Small intestine (tissue), 7 donors: ENCODE measurements at regions not wholly inside any gene's neighbourhood (a gene's known extent, or its start where the extent isn't known, plus 50 kb on each side); places are given as distances from the start of the nearest gene placed in this dataset.

Experiments
- DNase-seq, 2 donors: peaks; one replicate each; pipeline versions ENCODE4 v3.0.0 to v3.0.0-alpha.2; 2013
- FAIRE-seq: peaks from 2 replicates; lab custom pipeline; 2012; peaks lifted over from hg19 to GRCh38; lab: Jason Lieb, UNC
- H3K27ac ChIP-seq, 3 donors: one replicate each; pipeline ENCODE4 v1.5.1; 2013; ENCODE audit warnings: low read length in 2 of 3, mild to moderate bottlenecking in 2 of 3, control low read depth in 1 of 3, inconsistent platforms in 1 of 3, low read depth in 1 of 3, moderate library complexity in 1 of 3
- H3K27me3 ChIP-seq, 3 donors: one replicate each; pipeline ENCODE4 v1.6.1; 2013; ENCODE audit warnings: low read length in 3 of 3, inconsistent platforms in 1 of 3; ENCODE audit not compliant: control insufficient read depth in 3 of 3, insufficient read depth in 3 of 3
- H3K36me3 ChIP-seq, 3 donors: one replicate each; pipeline ENCODE4 v1.6.1; 2013; ENCODE audit warnings: low read length in 3 of 3, inconsistent platforms in 1 of 3, low read depth in 1 of 3, mild to moderate bottlenecking in 1 of 3, moderate library complexity in 1 of 3; ENCODE audit not compliant: control insufficient read depth in 3 of 3, insufficient read depth in 2 of 3
- H3K4me1 ChIP-seq, 3 donors: one replicate each; pipeline ENCODE4 v1.6.1; 2013; ENCODE audit warnings: low read length in 2 of 3, inconsistent platforms in 1 of 3, low read depth in 1 of 3, mild to moderate bottlenecking in 1 of 3, moderate library complexity in 1 of 3; ENCODE audit not compliant: control insufficient read depth in 3 of 3, insufficient read depth in 2 of 3
- H3K4me3 ChIP-seq, 3 donors: one replicate each; pipeline ENCODE4 v1.5.1; 2013; ENCODE audit warnings: low read length in 3 of 3, control low read depth in 1 of 3, inconsistent platforms in 1 of 3, low read depth in 1 of 3, mild to moderate bottlenecking in 1 of 3, moderate library complexity in 1 of 3
- H3K9me3 ChIP-seq, 2 donors: one replicate each; pipeline ENCODE4 v1.6.1; 2013; ENCODE audit warnings: low read depth in 1 of 2, low read length in 1 of 2; ENCODE audit not compliant: control insufficient read depth in 2 of 2, insufficient read depth in 1 of 2
- WGBS, 3 donors: extraction: QIAGEN DNeasy Blood & Tissue Kit; methylation state at CpG; one replicate each; pipeline ENCODE4 v1.1.7; 2013; 5-methylcytosine and 5-hydroxymethylcytosine counted together
- donor health status: healthy with polysubstance abuse.
- donor health status: control.
- donor health status: control.
- donor health status: Bipolar disorder and iron deficiency.
- donor health status: healthy.

DNA sequence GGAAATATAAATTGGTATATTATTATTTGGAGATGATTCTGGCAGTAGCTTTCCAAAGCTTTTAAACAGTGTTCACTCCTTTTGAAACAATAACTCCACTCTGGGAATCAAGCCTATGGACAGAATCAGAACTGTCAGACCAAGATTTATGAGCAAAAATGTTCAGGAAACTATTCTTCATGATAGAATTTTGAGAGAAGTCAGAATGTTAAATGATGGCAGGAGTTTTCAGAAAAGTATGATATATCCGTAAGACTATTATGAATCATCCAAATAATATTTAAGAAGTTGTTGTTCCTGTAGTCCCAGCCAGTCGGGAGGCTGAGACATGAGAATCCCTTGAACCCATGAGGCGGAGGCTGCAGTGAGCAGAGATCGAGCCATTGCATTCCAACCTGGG, 50.5 kb upstream of the ADGRG2 start:
- no peaks in the 10 kb centered on the region for H3K4me1 ChIP-seq
- no peaks in the 10 kb centered on the region for H3K9me3 ChIP-seq
- H3K27ac ChIP-seq = no peak overlapping the region
- DNase-seq = no peak
- no peaks in the 10 kb centered on the region for H3K36me3 ChIP-seq
- H3K27me3 ChIP-seq = no peaks in the 10 kb centered on the region
- H3K4me3 ChIP-seq = no peak overlapping the region
- 85 to 86% (median 85%) methylated on average over 4 of the region's 4 CpGs for WGBS, 3 donors
- no peak for FAIRE-seq

DNA sequence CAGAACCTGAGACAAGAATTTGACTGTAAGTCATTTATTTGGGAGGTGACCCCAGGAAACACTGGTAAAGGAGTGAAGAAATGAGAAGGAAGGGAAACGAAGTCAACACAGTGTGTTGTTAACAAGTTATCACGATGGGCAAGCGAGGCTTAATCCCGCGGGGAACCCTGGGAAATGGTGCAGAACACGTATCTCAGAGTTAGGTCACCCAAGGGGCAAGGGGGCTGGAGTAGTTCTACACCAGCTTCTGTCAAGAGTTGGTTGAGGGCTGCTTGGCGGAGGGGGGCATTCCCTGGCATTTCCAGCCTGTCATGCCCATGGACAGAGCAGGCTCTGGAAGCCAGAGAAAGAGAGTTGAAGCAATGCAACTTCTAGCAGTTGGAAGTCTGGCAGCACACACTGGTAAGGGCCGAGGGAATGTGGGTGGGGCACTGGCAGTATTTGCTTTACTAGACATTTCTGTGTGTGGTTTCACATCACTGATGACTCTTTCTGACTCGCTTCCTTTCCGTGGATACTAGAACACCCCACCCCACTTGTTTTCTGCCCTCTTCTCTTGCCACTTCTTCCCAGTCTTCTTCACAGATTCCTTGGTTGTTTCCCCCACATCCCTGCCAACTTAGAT, 52.2 kb upstream of the ADGRG2 start:
- H3K36me3 ChIP-seq = no peaks in the 10 kb centered on the region
- WGBS, 3 donors = 64 to 75% (median 70%) methylated on average over 9 to 10 of the region's 10 CpGs
- no peak overlapping the region for H3K4me3 ChIP-seq
- no peaks in the 10 kb centered on the region for H3K4me1 ChIP-seq
- no peak overlapping the region for H3K27ac ChIP-seq
- H3K9me3 ChIP-seq = no peaks in the 10 kb centered on the region
- FAIRE-seq = no peak
- H3K27me3 ChIP-seq = no peaks in the 10 kb centered on the region
- no peak for DNase-seq

DNA sequence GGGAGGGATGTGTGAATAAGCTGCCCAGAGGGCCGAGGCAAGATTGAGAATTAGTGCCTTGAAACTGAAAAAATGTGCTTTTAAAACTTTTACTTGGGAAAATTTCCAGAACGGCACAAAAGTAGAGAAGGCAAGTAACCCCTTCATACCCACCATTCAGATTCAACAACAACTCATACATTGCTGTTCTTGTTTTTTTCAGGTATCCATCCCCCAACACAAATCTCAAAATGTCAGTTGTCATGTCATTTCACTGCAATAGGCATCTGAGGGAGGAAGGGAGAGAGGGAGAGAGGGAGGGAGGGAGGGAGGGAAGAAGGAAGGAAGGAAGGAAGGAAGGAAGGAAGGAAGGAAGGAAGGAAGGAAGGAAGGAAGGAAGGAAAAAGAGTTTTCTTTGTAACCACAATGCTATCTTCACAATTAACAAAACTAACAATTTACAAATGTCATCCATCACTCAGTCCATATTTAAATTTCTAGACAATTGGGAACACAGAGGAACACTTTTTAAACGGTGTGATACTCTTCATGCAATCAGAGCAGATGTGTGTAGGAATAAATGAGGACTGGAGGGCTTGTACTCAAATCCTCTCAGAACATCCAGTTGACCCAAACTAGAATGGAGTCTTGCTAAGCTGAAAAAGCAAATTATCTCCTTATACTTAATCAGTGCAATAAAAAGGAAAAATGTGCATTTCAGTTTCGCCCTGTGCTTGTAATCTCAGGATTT, 54.8 kb upstream of the ADGRG2 start:
- Histone ChIP-seq H3K27ac (no peak overlapping the region), H3K4me1 (no peaks in the 10 kb centered on the region), H3K36me3 (no peaks in the 10 kb centered on the region), H3K9me3 (no peaks in the 10 kb centered on the region), H3K27me3 (no peaks in the 10 kb centered on the region), H3K4me3 (no peak overlapping the region)
- FAIRE-seq (no peak), DNase-seq (no peak)
- 46 to 53% (median 49%) methylated on average over 4 of the region's 4 CpGs for WGBS, 3 donors

DNA sequence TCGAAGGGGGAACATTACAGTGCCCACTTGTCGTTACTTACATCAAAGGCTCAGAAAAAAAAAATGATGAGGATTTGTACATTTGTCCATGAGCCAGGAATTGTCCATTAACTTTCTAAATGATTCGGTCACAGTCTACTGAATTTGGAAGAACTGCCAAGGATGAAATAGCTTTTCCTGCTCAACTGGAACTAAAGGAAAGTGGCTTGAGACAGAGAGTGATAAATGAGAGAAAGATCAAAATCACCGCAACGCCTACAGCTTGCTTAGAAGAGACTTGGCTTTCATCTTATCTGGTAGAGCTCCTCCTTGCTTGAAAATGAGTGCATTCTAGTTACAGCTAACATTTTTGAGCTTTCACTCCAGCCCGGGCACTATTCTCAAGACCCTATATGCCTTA, 55.5 kb upstream of the ADGRG2 start:
- Histone ChIP-seq H3K27me3 (no peaks in the 10 kb centered on the region), H3K27ac (no peak overlapping the region), H3K9me3 (no peaks in the 10 kb centered on the region), H3K36me3 (no peaks in the 10 kb centered on the region), H3K4me1 (no peaks in the 10 kb centered on the region), H3K4me3 (no peak overlapping the region)
- WGBS, 3 donors = 51 to 55% (median 52%) methylated on average over 6 of the region's 6 CpGs
- no peak for FAIRE-seq
- DNase-seq = no peak

DNA sequence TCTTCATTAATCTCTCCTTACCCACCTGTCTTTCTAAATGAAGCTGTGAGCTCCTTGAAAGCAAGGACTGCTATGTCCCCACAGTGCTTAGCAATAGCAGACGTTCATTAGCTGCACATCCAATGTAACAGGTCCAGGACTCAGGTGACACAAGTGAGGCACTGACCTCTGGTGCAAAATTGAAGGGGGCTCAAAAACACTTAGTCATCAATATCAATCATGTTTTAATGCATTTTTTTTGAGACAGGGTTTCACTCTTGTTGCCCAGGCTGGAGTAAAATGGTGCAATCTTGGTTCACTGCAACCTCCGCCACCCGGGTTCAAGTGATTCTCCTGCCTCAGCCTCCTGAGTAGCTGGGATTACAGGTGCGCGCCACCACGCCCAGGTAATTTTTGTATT, 56.1 kb upstream of the ADGRG2 start:
- no peak for FAIRE-seq
- WGBS, 3 donors = 86 to 88% (median 87%) methylated on average over 6 of the region's 6 CpGs

DNA sequence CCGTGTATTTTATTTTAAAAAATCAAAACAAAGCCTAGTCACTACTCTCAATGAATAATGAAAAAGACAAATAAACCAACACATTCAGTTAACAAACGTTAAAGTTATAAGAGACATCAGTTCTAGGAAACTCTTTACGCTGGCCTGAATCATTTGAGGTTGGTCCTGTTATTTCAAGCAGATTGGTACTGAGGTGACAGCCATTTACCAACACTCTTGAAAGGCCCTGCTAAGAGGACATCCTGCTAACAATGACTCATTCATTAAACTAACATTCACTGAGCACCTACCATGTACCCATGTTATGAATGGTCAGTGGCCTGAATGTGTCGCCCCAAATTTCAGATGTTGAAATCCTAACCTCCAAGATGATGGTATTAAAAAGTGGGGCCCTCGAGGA, 57.1 kb upstream of the ADGRG2 start:
- Histone ChIP-seq H3K36me3 (no peaks in the 10 kb centered on the region), H3K27ac (no peak overlapping the region), H3K9me3 (no peaks in the 10 kb centered on the region), H3K27me3 (no peaks in the 10 kb centered on the region), H3K4me3 (no peak overlapping the region), H3K4me1 (no peaks in the 10 kb centered on the region)
- DNase-seq = no peak
- WGBS, 3 donors = 65 to 89% (median 87%) methylated on average over 5 of the region's 5 CpGs
- FAIRE-seq = no peak

More for the DNA sequence above, 56.1 kb upstream of the ADGRG2 start:
- no peaks in the 10 kb centered on the region for H3K27me3 ChIP-seq
- no peaks in the 10 kb centered on the region for H3K4me1 ChIP-seq
- H3K4me3 ChIP-seq = no peak overlapping the region
- H3K9me3 ChIP-seq = no peaks in the 10 kb centered on the region
- no peak overlapping the region for H3K27ac ChIP-seq
- DNase-seq = no peak
- no peaks in the 10 kb centered on the region for H3K36me3 ChIP-seq

DNA sequence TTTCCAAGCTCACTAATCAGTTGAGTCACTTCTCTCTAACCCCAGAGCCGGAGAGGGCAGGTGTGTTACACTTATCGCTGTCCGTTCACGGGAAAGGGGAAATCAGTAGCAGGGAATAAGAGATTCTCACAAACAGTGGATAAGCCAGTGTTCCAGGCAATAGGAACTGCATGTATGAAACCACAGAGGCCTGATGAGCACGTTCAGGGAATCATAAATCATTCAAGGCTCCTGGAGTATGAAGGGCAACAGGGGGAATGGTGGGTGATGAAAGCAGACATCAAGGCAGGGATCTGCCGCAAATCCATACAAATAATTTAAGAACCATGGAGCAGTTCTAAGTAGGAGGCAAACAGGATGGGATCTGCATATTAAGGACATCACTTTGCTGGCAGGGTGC, 59.1 kb upstream of the ADGRG2 start:
- no peaks in the 10 kb centered on the region for H3K27me3 ChIP-seq
- H3K36me3 ChIP-seq = no peaks in the 10 kb centered on the region
- H3K9me3 ChIP-seq = no peaks in the 10 kb centered on the region
- H3K4me1 ChIP-seq = no peaks in the 10 kb centered on the region
- FAIRE-seq (no peak), DNase-seq (no peak)
- no peak overlapping the region for H3K4me3 ChIP-seq
- WGBS, 3 donors = 75 to 90% (median 85%) methylated on average over 6 of the region's 6 CpGs
- H3K27ac ChIP-seq = no peak overlapping the region

DNA sequence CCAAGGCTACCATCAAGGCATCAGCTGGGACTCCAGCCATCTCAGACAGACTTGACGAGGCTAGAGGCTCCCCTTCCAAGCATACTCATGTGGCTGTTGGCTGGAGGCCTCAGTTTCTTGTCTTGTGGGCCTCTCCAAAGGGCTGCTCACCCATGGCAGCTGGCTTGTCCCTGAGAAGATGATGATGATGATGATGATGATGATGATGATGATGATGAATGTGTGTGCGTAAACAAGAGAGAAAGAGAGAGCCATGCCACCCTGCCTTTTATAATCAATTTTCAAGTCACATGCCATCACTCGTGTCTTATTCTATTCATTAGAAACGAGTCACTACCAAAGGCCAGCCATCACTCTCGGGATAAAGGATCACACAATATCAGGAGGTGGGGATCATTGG, 60.5 kb upstream of the ADGRG2 start:
- no peaks in the 10 kb centered on the region for H3K36me3 ChIP-seq
- no peak for FAIRE-seq
- WGBS, 3 donors = 80 to 91% (median 91%) methylated on average over 5 of the region's 5 CpGs

More for the DNA sequence above, 60.5 kb upstream of the ADGRG2 start:
- no peaks in the 10 kb centered on the region for H3K27me3 ChIP-seq
- no peaks in the 10 kb centered on the region for H3K9me3 ChIP-seq
- H3K4me3 ChIP-seq = no peak overlapping the region
- DNase-seq = no peak
- no peak overlapping the region for H3K27ac ChIP-seq
- no peaks in the 10 kb centered on the region for H3K4me1 ChIP-seq
